Liver (tissue), 7 donors: ENCODE measurements at regions not wholly inside any gene's neighbourhood (a gene's known extent, or its start where the extent isn't known, plus 50 kb on each side); places are given as distances from the start of the nearest gene placed in this dataset.
"Not testable (repeated sequence)": the region's sequence is repeated elsewhere in the genome, so short reads cannot be mapped to it uniquely, and the experiment has no call there.

Experiments
- DNase-seq: peaks from one replicate; pipeline ENCODE4 v3.0.0-alpha.2; 2017; ENCODE audit warnings: low spot score
- H3K27ac ChIP-seq, 2 donors: one replicate each; pipeline ENCODE4 v1.7.0; 2013; ENCODE audit warnings: inconsistent platforms in 2 of 2, low read length in 2 of 2, control low read depth in 1 of 2, low read depth in 1 of 2, mild to moderate bottlenecking in 1 of 2
- H3K27me3 ChIP-seq, 4 donors: one replicate each; pipeline versions ENCODE4 v1.6.1 to v1.7.0; 2013; ENCODE audit warnings: low read length in 3 of 4, inconsistent platforms in 1 of 4, mild to moderate bottlenecking in 1 of 4, moderate library complexity in 1 of 4; ENCODE audit not compliant: control insufficient read depth in 4 of 4, insufficient read depth in 4 of 4
- H3K36me3 ChIP-seq, 4 donors: one replicate each; pipeline versions ENCODE4 v1.6.1 to v1.7.0; 2013; ENCODE audit warnings: low read length in 3 of 4, mild to moderate bottlenecking in 3 of 4, low read depth in 1 of 4, moderate library complexity in 1 of 4; ENCODE audit not compliant: control insufficient read depth in 4 of 4, insufficient read depth in 3 of 4
- H3K4me1 ChIP-seq, 4 donors: one replicate each; pipeline versions ENCODE4 v1.6.1 to v1.7.0; 2013; ENCODE audit warnings: low read length in 3 of 4, mild to moderate bottlenecking in 3 of 4, moderate library complexity in 1 of 4; ENCODE audit not compliant: control insufficient read depth in 4 of 4, insufficient read depth in 4 of 4
- H3K4me3 ChIP-seq, 3 donors: one replicate each; pipeline versions ENCODE4 v1.6.1 to v1.7.0; 2013; ENCODE audit warnings: low read length in 3 of 3, control low read depth in 1 of 3, low read depth in 1 of 3, mild to moderate bottlenecking in 1 of 3
- H3K9ac ChIP-seq, 2 donors: one replicate each; pipeline ENCODE4 v1.7.0; 2013; ENCODE audit warnings: low read length in 2 of 2, mild to moderate bottlenecking in 2 of 2, moderate library complexity in 2 of 2, control low read depth in 1 of 2, low read depth in 1 of 2
- H3K9me3 ChIP-seq, 4 donors: one replicate each; pipeline versions ENCODE4 v1.6.1 to v1.7.0; 2013; ENCODE audit warnings: low read length in 3 of 4; ENCODE audit not compliant: control insufficient read depth in 4 of 4
- EGR1 ChIP-seq, 2 donors: IDR thresholded peaks; 2 replicates each; pipeline ENCODE4 v1.6.1; 2016 to 2018; ENCODE audit warnings: antibody characterized with exemption in 2 of 2, low read depth in 2 of 2
- FOXA1 ChIP-seq: IDR thresholded peaks from 2 replicates; pipeline ENCODE4 v1.6.1; 2016; ENCODE audit warnings: antibody characterized with exemption
- FOXA2 ChIP-seq: IDR thresholded peaks from 2 replicates; pipeline ENCODE4 v1.6.1; 2016; ENCODE audit warnings: antibody characterized with exemption
- GABPA ChIP-seq, 2 donors: IDR thresholded peaks in 1 of 2; conservative IDR thresholded peaks in 1 of 2; 2 replicates each; pipeline ENCODE4 v1.6.1; 2016; ENCODE audit warnings: antibody characterized with exemption in 2 of 2, mild to moderate bottlenecking in 1 of 2, moderate library complexity in 1 of 2
- HNF4A ChIP-seq, 2 donors: conservative IDR thresholded peaks; 2 replicates each; pipeline ENCODE4 v1.6.1; 2016; ENCODE audit warnings: antibody characterized with exemption in 2 of 2, mild to moderate bottlenecking in 2 of 2
- HNF4G ChIP-seq: IDR thresholded peaks from 2 replicates; pipeline ENCODE4 v1.6.1; 2016; ENCODE audit warnings: antibody characterized with exemption
- JUND ChIP-seq, 2 donors: IDR thresholded peaks; 2 replicates each; pipeline ENCODE4 v1.6.1; 2016; ENCODE audit warnings: antibody characterized with exemption in 2 of 2
- NR2F2 ChIP-seq: IDR thresholded peaks from 2 replicates; pipeline ENCODE4 v1.6.1; 2016; ENCODE audit warnings: antibody characterized with exemption
- RAD21 ChIP-seq, 2 donors: IDR thresholded peaks; 2 replicates each; pipeline ENCODE4 v1.6.1; 2016; ENCODE audit warnings: antibody characterized with exemption in 2 of 2, mild to moderate bottlenecking in 2 of 2
- RXRA ChIP-seq, 2 donors: IDR thresholded peaks; 2 replicates each; pipeline ENCODE4 v1.6.1; 2017 to 2018; ENCODE audit warnings: antibody characterized with exemption in 2 of 2, mild to moderate bottlenecking in 1 of 2
- SP1 ChIP-seq: IDR thresholded peaks from 2 replicates; pipeline ENCODE4 v1.6.1; 2018; ENCODE audit warnings: antibody characterized with exemption, mild to moderate bottlenecking
- TAF1 ChIP-seq: conservative IDR thresholded peaks from 2 replicates; pipeline ENCODE4 v1.6.1; 2016; ENCODE audit warnings: antibody characterized with exemption, mild to moderate bottlenecking
- YY1 ChIP-seq: IDR thresholded peaks from 2 replicates; pipeline ENCODE4 v1.6.1; 2016; ENCODE audit warnings: antibody characterized with exemption, mild to moderate bottlenecking
- WGBS: extraction: QIAGEN DNeasy Blood & Tissue Kit; methylation state at CpG from one replicate; pipeline ENCODE4 v1.1.7; 2013; 5-methylcytosine and 5-hydroxymethylcytosine counted together
- TF ChIP-seq, protein P1 (sequence below): IDR thresholded peaks from 2 replicates; pipeline ENCODE4 v1.6.1; 2016; ENCODE audit warnings: antibody characterized with exemption
- TF ChIP-seq, protein P2 (sequence below): IDR thresholded peaks from 2 replicates; pipeline ENCODE4 v1.6.1; 2016; ENCODE audit warnings: antibody characterized with exemption, mild to moderate bottlenecking
- TF ChIP-seq, protein P3 (sequence below): IDR thresholded peaks from 2 replicates; pipeline ENCODE4 v1.6.1; 2016; ENCODE audit warnings: antibody characterized with exemption
- TF ChIP-seq, protein P4 (sequence below): IDR thresholded peaks from 2 replicates; pipeline ENCODE4 v1.6.1; 2016; ENCODE audit warnings: antibody characterized with exemption
- donor health status: healthy.
- donor health status: healthy.
- donor health status: healthy.
- donor health status: healthy.

DNA sequence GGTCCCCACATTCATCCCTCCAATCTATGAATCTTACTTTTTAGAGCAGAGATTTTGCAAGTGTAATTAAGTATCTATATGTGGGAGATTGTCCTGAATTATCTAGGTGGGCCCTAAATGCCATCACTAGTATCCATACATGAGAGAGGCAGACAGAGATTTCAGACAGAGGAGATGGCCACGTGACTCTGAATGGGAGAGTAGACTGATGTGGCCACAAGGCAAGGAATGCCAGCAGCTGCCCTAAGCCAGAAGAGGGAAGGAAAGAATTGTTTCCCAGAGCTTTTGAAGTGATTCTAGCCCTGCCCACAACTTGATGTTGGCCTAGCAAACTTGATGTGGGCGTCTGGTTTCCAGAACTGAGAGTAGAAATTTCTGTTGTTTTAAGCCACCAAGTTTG lies 90.1 kb upstream of the PCAT7 start:
- no peak for TF ChIP-seq HNF4G
- no peak overlapping the region for H3K4me3 ChIP-seq
- H3K9me3 ChIP-seq, result peaks cover 0 to 6% (median 0%) of the 10 kb centered on the region in 4 donors
- DNase-seq, result no peak
- no peak overlapping the region for H3K9ac ChIP-seq
- H3K27ac ChIP-seq, result no peak overlapping the region
- 81% methylated on average over 2 of the region's 2 CpGs for WGBS
- peaks cover 0 to 17% (median 3%) of the 10 kb centered on the region in 4 donors for H3K36me3 ChIP-seq
- no peaks in the 10 kb centered on the region for H3K4me1 ChIP-seq
- H3K27me3 ChIP-seq, result no peaks in the 10 kb centered on the region

DNA sequence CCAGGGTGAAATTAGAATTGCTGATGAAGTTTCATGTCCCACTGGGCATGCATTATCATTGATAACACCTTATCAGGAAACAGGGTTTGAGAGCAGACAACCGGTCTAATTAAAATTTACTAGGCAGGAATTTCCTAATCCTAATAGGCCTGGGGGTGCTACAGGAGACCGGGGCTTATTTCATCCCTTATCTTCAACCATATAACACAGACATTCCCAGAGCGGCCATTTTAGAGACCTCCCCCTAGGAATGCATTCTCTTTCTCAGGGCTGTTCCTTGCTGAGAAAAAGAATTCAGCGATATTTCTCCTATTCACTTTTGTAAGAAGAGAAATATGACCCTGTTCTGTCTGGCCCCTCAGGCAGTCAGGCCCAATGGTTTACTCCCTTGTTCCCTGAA lies 82.8 kb upstream of the PCAT7 start:
- H3K4me1 ChIP-seq, H3K9me3 ChIP-seq, H3K36me3 ChIP-seq, H3K9ac ChIP-seq, H3K4me3 ChIP-seq, H3K27ac ChIP-seq, H3K27me3 ChIP-seq, DNase-seq: not testable (repeated sequence)
- WGBS, result 84% methylated on average over 4 of the region's 4 CpGs

GRCh38 chr9:94472806-94473360 lies 82.0 kb upstream of the PCAT7 start:
- H3K36me3 ChIP-seq, result no peaks in the 10 kb centered on the region

GRCh38 chr9:94478755-94479730 lies 75.8 kb upstream of the PCAT7 start:
- Histone ChIP-seq H3K36me3 (no peaks in the 10 kb centered on the region), H3K4me1 (no peaks in the 10 kb centered on the region), H3K4me3 (no peak overlapping the region), H3K27ac (no peak overlapping the region), H3K9ac (no peak overlapping the region), H3K9me3 (no peaks in the 10 kb centered on the region), H3K27me3 (no peaks in the 10 kb centered on the region)
- no peak for DNase-seq
- 91% methylated on average over 29 of the region's 29 CpGs for WGBS
- TF ChIP-seq SP1 (no peak), JUND (IDR thresholded peaks at IDR 0.05) (no peak), YY1 (no peak), EGR1 (IDR thresholded peaks at IDR 0.05; ENCODE audit: low read depth in 2 of 2) (no peak), NR2F2 (no peak), FOXA1 (no peak), RXRA (IDR thresholded peaks at IDR 0.05) (no peak), HNF4A (conservative IDR thresholded peaks at IDR 0.05) (no peak), HNF4G (no peak), RAD21 (IDR thresholded peaks at IDR 0.05) (no peak)
- TF ChIP-seq, protein P1, sequence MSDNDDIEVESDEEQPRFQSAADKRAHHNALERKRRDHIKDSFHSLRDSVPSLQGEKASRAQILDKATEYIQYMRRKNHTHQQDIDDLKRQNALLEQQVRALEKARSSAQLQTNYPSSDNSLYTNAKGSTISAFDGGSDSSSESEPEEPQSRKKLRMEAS, result no peak
- TF ChIP-seq, protein P2, sequence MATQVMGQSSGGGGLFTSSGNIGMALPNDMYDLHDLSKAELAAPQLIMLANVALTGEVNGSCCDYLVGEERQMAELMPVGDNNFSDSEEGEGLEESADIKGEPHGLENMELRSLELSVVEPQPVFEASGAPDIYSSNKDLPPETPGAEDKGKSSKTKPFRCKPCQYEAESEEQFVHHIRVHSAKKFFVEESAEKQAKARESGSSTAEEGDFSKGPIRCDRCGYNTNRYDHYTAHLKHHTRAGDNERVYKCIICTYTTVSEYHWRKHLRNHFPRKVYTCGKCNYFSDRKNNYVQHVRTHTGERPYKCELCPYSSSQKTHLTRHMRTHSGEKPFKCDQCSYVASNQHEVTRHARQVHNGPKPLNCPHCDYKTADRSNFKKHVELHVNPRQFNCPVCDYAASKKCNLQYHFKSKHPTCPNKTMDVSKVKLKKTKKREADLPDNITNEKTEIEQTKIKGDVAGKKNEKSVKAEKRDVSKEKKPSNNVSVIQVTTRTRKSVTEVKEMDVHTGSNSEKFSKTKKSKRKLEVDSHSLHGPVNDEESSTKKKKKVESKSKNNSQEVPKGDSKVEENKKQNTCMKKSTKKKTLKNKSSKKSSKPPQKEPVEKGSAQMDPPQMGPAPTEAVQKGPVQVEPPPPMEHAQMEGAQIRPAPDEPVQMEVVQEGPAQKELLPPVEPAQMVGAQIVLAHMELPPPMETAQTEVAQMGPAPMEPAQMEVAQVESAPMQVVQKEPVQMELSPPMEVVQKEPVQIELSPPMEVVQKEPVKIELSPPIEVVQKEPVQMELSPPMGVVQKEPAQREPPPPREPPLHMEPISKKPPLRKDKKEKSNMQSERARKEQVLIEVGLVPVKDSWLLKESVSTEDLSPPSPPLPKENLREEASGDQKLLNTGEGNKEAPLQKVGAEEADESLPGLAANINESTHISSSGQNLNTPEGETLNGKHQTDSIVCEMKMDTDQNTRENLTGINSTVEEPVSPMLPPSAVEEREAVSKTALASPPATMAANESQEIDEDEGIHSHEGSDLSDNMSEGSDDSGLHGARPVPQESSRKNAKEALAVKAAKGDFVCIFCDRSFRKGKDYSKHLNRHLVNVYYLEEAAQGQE, result no peak
- TF ChIP-seq, protein P3, sequence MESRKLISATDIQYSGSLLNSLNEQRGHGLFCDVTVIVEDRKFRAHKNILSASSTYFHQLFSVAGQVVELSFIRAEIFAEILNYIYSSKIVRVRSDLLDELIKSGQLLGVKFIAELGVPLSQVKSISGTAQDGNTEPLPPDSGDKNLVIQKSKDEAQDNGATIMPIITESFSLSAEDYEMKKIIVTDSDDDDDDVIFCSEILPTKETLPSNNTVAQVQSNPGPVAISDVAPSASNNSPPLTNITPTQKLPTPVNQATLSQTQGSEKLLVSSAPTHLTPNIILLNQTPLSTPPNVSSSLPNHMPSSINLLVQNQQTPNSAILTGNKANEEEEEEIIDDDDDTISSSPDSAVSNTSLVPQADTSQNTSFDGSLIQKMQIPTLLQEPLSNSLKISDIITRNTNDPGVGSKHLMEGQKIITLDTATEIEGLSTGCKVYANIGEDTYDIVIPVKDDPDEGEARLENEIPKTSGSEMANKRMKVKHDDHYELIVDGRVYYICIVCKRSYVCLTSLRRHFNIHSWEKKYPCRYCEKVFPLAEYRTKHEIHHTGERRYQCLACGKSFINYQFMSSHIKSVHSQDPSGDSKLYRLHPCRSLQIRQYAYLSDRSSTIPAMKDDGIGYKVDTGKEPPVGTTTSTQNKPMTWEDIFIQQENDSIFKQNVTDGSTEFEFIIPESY, result no peak

More at GRCh38 chr9:94472806-94473360, 82.0 kb upstream of the PCAT7 start:
- WGBS, result 91% methylated on average over 4 of the region's 4 CpGs
- H3K9me3 ChIP-seq, result no peaks in the 10 kb centered on the region
- no peak for TF ChIP-seq JUND (IDR thresholded peaks at IDR 0.05)
- no peak for TF ChIP-seq TAF1
- TF ChIP-seq, protein P4, sequence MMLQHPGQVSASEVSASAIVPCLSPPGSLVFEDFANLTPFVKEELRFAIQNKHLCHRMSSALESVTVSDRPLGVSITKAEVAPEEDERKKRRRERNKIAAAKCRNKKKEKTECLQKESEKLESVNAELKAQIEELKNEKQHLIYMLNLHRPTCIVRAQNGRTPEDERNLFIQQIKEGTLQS, result no peak
- TF ChIP-seq, protein P1, result no peak
- no peak for TF ChIP-seq FOXA2
- TF ChIP-seq SP1, result no peak
- TF ChIP-seq HNF4A (conservative IDR thresholded peaks at IDR 0.05), result no peak
- TF ChIP-seq RAD21 (IDR thresholded peaks at IDR 0.05), result no peak
- TF ChIP-seq HNF4G, result no peak
- TF ChIP-seq GABPA (IDR thresholded peaks at IDR 0.05 in 1 of 2, conservative IDR thresholded peaks at IDR 0.05 in 1 of 2), result no peak
- H3K27me3 ChIP-seq, result no peaks in the 10 kb centered on the region
- no peak for DNase-seq
- no peaks in the 10 kb centered on the region for H3K4me1 ChIP-seq
- no peak overlapping the region for H3K4me3 ChIP-seq
- no peak overlapping the region for H3K9ac ChIP-seq
- H3K27ac ChIP-seq, result no peak overlapping the region
